ENCODE measurements at regions not wholly inside any gene's neighbourhood (a gene's known extent, or its start where the extent isn't known, plus 50 kb on each side); places are given as distances from the start of the nearest gene placed in this dataset.
"Not testable (repeated sequence)": the region's sequence is repeated elsewhere in the genome, so short reads cannot be mapped to it uniquely, and the experiment has no call there.

- Mint-ChIP-seq H3K27me3 (no peaks in the 10 kb centered on the region), H3K4me3 (no peak overlapping the region)
Measured at GRCh38 chr11:97751952-97752351, 1268.8 kb upstream of the CNTN5 start.

DNA sequence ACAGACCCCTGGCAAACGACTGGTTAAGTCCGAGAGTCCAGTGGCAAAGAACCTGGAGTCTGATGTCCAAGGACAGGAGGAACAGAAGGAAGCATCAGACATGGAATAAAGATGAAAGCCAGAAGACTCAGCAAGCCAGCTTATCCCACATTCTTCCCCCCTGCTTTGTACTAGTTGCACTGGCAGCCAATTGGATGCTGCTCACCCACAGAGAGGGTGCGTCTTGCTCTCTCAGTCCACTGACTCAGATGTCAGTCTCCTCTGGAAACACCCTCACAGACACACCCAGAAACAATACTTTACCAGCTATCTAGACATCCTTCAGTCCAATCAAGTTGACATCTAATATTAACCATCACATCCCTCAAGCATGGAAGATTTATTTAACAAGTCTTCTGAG is 1265.8 kb upstream of the CNTN5 start:
- no peak for ATAC-seq

More at GRCh38 chr11:97751952-97752351, 1268.8 kb upstream of the CNTN5 start:
- no peak for DNase-seq
- no peak overlapping the region for H3K27ac Mint-ChIP-seq
- no peaks in the 10 kb centered on the region for H3K4me1 Mint-ChIP-seq
- no peak for ATAC-seq
- peaks cover 7 to 12% of the 10 kb centered on the region in 2 donors for H3K9me3 Mint-ChIP-seq

GRCh38 chr11:97756571-97757335 is 1264.0 kb upstream of the CNTN5 start:
- no peak overlapping the region for H3K4me3 Mint-ChIP-seq
- H3K4me1 Mint-ChIP-seq = no peaks in the 10 kb centered on the region
- H3K27ac Mint-ChIP-seq = no peak overlapping the region
- H3K9me3 Mint-ChIP-seq = peaks cover 8 to 12% of the 10 kb centered on the region in 2 donors
- H3K27me3 Mint-ChIP-seq = no peaks in the 10 kb centered on the region
- DNase-seq = no peak
- no peak for ATAC-seq

More for the DNA sequence above, 1265.8 kb upstream of the CNTN5 start:
- no peak for DNase-seq
- peaks cover 8 to 12% of the 10 kb centered on the region in 2 donors for H3K9me3 Mint-ChIP-seq
- H3K4me1 Mint-ChIP-seq = no peaks in the 10 kb centered on the region
- H3K4me3 Mint-ChIP-seq = no peak overlapping the region
- H3K27me3 Mint-ChIP-seq = no peaks in the 10 kb centered on the region
- H3K27ac Mint-ChIP-seq = no peak overlapping the region

DNA sequence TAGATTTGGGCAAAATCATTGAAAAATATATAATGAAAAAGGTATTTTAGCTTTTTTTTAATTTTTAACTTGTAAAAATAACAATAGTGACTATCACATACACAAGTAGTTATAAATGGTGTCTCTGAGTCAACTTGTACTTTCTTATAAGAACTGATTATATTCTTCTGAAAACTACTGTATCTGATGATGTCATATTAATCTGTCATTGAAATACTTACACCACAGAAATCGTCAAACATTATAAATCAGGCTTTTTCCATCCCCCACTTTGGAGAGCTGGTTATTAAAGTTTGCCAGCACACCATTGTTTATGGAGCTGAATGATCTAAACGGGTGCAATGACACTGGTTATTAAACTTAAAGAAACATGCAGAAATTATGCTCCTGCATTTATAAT is 1259.6 kb upstream of the CNTN5 start:
- H3K9me3 Mint-ChIP-seq = peaks cover 8 to 11% of the 10 kb centered on the region in 2 donors
- H3K4me1 Mint-ChIP-seq = no peaks in the 10 kb centered on the region
- no peaks in the 10 kb centered on the region for H3K27me3 Mint-ChIP-seq
- no peak overlapping the region for H3K4me3 Mint-ChIP-seq
- ATAC-seq (no peak), DNase-seq (no peak)
- no peak overlapping the region for H3K27ac Mint-ChIP-seq

DNA sequence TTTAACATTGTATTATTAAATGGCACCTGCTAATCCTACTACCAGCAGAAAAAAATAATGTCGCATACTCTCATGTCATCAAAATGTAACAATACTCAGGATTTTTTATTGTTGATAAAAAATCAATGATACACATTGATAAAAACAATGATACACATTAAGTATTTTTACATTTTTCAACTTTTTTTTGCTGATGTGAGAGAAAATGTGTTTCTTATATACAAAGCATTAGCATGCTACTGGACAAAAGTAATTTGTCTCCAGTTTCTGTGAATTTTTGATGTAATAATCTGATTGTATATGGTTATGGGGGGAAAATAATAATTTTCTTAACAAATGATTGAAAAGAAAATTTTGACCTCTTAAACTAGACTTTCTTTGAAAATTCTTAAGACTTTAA is 1256.6 kb upstream of the CNTN5 start:
- Mint-ChIP-seq H3K4me3 (no peak overlapping the region), H3K27ac (no peak overlapping the region), H3K27me3 (no peaks in the 10 kb centered on the region), H3K4me1 (no peaks in the 10 kb centered on the region), H3K9me3 (peaks cover 0 to 4% of the 10 kb centered on the region in 2 donors)
- ATAC-seq (no peak), DNase-seq (no peak)

DNA sequence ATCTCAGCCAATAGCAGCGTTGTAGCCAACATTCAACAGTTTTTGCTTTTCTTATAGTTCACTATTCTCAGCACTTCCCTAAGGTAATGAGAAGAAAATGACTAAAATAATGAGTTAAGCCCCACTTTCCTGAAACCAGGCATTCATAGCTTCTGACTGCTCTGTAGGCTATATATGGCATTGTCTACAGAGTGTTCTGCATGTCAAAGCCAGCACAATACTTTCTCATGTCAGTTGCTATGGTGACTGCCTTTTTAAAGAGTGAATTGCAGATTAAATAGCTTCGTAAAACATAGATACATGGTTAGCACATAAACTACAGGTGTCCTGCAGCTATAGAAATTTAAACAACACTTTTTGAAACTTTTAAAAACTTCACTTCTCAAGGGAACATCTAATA is 1256.1 kb upstream of the CNTN5 start:
- H3K27me3 Mint-ChIP-seq = no peaks in the 10 kb centered on the region
- DNase-seq (no peak), ATAC-seq (no peak)
- no peak overlapping the region for H3K4me3 Mint-ChIP-seq
- H3K27ac Mint-ChIP-seq = no peak overlapping the region
- no peaks in the 10 kb centered on the region for H3K4me1 Mint-ChIP-seq
- peaks cover 0 to 4% of the 10 kb centered on the region in 2 donors for H3K9me3 Mint-ChIP-seq

DNA sequence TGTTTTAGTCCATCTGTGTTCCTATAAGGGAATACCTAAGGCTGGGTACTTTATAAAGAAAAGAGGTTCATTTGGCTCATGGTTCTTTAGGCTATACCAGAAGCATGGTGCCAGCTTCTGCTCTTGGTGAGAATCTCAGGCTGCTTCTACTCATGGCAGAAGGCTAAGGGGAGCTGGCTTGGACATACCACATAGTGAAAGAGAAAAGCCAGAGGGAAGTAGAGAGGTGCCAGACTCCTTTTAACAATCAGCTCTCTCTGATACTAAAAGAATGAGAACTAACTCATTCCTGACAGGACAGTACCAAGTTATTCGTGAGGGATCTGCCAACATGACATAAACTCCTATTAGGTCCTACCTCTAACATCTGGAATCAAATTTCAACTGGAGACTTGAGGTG is 1250.2 kb upstream of the CNTN5 start:
- no peaks in the 10 kb centered on the region for H3K27me3 Mint-ChIP-seq
- no peaks in the 10 kb centered on the region for H3K4me1 Mint-ChIP-seq
- peaks cover 0 to 4% of the 10 kb centered on the region in 2 donors for H3K9me3 Mint-ChIP-seq
- H3K27ac Mint-ChIP-seq = no peak overlapping the region
- DNase-seq = no peak
- H3K4me3 Mint-ChIP-seq = no peak overlapping the region
- no peak for ATAC-seq

- Mint-ChIP-seq H3K4me3 (no peak overlapping the region), H3K27me3 (no peaks in the 10 kb centered on the region), H3K9me3 (peaks cover 0 to 8% of the 10 kb centered on the region in 2 donors), H3K4me1 (no peaks in the 10 kb centered on the region), H3K27ac (no peak overlapping the region)
- ATAC-seq (no peak), DNase-seq (no peak)
Measured at GRCh38 chr11:97772705-97773104, 1248.0 kb upstream of the CNTN5 start.

GRCh38 chr11:97784388-97784787 is 1236.4 kb upstream of the CNTN5 start:
- DNase-seq, H3K27ac Mint-ChIP-seq, ATAC-seq, H3K4me1 Mint-ChIP-seq, H3K27me3 Mint-ChIP-seq, H3K4me3 Mint-ChIP-seq: not testable (repeated sequence)
- H3K9me3 Mint-ChIP-seq = peaks cover 15 to 44% of the 10 kb centered on the region in 2 donors

DNA sequence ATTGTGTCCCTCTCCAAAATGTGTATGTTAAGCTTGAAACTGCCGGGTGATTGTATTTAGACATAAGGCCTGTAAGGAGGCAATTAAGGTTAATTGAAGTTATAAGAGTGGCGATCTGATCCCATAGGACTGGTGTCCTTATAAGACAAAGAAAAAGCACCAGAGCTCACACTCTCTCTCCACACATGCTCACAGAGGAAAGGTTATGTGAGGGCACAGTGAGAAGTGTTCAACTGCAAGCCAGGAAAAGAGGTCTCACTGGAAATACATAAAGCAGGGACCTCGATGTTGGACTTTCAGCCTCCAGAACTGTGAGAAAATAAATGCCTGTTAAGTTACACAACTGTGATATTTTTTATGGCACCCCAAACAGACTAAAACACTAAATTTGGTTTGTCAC is 1233.8 kb upstream of the CNTN5 start:
- DNase-seq (no peak), ATAC-seq (no peak)
- no peak overlapping the region for H3K27ac Mint-ChIP-seq
- no peak overlapping the region for H3K4me3 Mint-ChIP-seq
- H3K4me1 Mint-ChIP-seq = no peaks in the 10 kb centered on the region
- no peaks in the 10 kb centered on the region for H3K27me3 Mint-ChIP-seq
- H3K9me3 Mint-ChIP-seq = peaks cover 15 to 47% of the 10 kb centered on the region in 2 donors

GRCh38 chr11:97794876-97795275 is 1225.9 kb upstream of the CNTN5 start:
- ATAC-seq = no peak
- Mint-ChIP-seq H3K4me1 (no peaks in the 10 kb centered on the region), H3K4me3 (no peak overlapping the region)

GRCh38 chr11:97800891-97801290 is 1219.9 kb upstream of the CNTN5 start:
- ATAC-seq (no peak), DNase-seq (no peak)
- Mint-ChIP-seq H3K27me3 (no peaks in the 10 kb centered on the region), H3K9me3 (peaks cover 0 to 6% of the 10 kb centered on the region in 2 donors), H3K27ac (no peak overlapping the region), H3K4me3 (no peak overlapping the region), H3K4me1 (no peaks in the 10 kb centered on the region)

More at GRCh38 chr11:97794876-97795275, 1225.9 kb upstream of the CNTN5 start:
- no peak overlapping the region for H3K27ac Mint-ChIP-seq
- H3K9me3 Mint-ChIP-seq = peaks cover 0 to 19% of the 10 kb centered on the region in 2 donors
- no peaks in the 10 kb centered on the region for H3K27me3 Mint-ChIP-seq
- DNase-seq = no peak

DNA sequence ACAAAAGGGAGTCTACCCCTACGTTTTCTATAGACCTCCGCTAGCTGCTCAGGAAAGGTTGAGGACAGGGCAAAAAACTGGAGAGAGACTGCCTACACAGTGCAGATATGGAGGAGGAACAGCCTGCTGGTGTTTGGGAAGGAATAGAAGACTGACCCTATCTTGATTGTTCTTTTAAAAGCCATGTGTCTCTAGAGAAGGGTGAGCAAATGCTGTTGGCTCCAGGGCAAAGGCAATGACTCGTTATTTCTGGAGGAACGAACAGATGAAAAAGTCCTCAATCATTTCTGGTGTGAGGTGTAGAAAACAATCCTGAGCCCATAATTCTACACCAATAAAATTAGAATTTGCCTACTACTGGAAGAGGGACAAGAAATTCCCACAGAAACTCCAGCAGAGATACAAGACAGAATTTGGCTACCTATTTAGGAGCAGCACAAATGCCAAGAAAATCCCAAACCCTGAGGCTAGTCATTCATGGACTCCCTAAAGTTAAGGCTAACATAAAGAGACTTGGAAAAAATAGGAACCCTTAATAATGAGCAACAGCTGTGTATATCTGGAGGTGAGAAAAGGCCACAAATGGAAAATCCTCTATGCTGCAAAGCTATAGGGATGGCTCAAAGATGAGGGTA is 1206.3 kb upstream of the CNTN5 start:
- no peaks in the 10 kb centered on the region for H3K4me1 Mint-ChIP-seq
- H3K4me3 Mint-ChIP-seq = no peak overlapping the region
- DNase-seq (no peak), ATAC-seq (no peak)
- H3K9me3 Mint-ChIP-seq = peaks cover 0 to 1% of the 10 kb centered on the region in 2 donors
- H3K27ac Mint-ChIP-seq = no peak overlapping the region
- H3K27me3 Mint-ChIP-seq = no peaks in the 10 kb centered on the region

- Mint-ChIP-seq H3K27me3 (no peaks in the 10 kb centered on the region), H3K27ac (no peak overlapping the region), H3K4me3 (no peak overlapping the region), H3K4me1 (no peaks in the 10 kb centered on the region), H3K9me3 (no peaks in the 10 kb centered on the region)
- ATAC-seq = no peak
- DNase-seq = no peak
Measured at GRCh38 chr11:97815667-97816066, 1205.1 kb upstream of the CNTN5 start.

DNA sequence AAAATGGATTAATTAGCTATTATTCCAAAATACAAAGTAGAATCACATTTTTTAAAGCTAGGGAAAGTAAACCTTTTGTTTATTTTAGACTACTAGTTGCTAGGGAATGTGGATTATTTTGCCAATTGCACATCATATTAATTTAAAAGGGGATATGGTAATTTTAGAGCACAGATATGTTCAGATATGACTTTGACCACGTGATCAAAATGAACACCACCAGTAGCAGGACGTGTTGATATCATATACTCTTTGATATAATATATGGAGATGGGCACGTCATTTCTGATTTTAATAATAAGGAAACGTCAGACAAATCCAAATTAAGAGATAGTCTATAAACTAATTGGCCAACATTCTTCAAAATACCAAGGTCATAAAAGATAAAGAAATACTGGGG is 1188.3 kb upstream of the CNTN5 start:
- H3K9me3 Mint-ChIP-seq = peaks cover 5 to 11% of the 10 kb centered on the region in 2 donors
- ATAC-seq (no peak), DNase-seq (no peak)
- H3K4me3 Mint-ChIP-seq = no peak overlapping the region
- H3K4me1 Mint-ChIP-seq = no peaks in the 10 kb centered on the region
- no peaks in the 10 kb centered on the region for H3K27me3 Mint-ChIP-seq
- H3K27ac Mint-ChIP-seq = no peak overlapping the region

DNA sequence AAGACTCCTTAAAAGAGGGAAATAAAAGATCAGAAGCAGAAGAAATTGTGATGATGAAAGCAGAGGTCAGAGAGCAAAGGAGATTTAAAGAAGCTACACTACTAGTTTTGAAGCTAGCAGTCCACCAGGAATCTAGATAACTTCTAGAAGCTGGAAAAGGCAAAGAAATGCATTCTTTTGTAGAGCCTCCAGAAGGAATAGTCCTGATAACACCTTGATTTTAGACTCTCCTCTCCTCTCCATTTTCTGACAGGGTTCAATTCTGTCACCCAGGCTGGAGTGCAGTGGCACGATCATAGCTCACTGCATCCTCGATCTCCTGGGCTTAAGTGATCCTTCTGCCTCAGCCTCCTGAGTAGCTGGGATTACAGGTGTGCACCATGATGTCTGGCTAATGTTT is 1187.3 kb upstream of the CNTN5 start:
- ATAC-seq = no peak
- Mint-ChIP-seq H3K9me3 (peaks cover 5 to 11% of the 10 kb centered on the region in 2 donors), H3K27ac (no peak overlapping the region), H3K4me1 (no peaks in the 10 kb centered on the region), H3K4me3 (no peak overlapping the region), H3K27me3 (no peaks in the 10 kb centered on the region)
- DNase-seq = no peak

All from stimulated activated naive CD8-positive, alpha-beta T cell treated with anti-CD3 and anti-CD28 coated beads, Interleukin-15, amount 100 ng/mL, for 72 hours (primary cell).